NOMO-1 treated with dmso at 0.1 percent for 144 hours (cell line): ENCODE measurements at regions not wholly inside any gene's neighbourhood (a gene's known extent, or its start where the extent isn't known, plus 50 kb on each side); places are given as distances from the start of the nearest gene placed in this dataset.

Source experiments
- DNase-seq: peaks from one replicate; lab custom pipeline; 2025; ENCODE audit not compliant: unreplicated experiment; lab: John Stamatoyannopoulos, UW

DNA sequence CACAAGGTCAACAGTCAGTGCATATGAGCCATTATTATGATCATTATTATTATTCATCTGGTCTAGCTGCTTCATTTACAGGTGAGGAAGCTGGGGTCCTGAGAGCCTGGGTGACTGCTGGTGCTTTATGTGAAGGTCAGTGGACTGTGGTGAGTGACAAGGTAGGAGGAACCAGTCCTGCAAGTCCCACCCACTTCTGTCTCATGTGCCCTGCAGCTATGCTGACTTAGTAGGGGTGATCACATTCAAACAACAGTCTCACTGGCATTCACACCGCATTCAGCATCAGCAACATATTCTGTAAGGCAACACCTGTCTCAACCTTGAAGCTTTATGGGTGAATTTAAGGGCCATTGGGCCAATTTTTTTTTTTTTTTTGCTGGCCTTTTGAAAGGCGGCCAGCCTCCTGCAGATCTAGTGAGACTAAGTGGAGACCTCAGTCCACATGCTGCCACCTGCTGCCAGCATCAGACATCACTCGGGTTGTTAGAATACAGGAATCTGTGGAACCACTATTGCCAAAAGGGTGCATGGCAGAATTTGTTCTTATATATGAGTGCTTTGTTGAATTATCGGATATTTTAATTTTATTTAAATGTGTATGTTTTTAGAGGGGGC is 59.9 kb upstream of the CACNA1E start:
- DNase-seq = peak; percentile 45

DNA sequence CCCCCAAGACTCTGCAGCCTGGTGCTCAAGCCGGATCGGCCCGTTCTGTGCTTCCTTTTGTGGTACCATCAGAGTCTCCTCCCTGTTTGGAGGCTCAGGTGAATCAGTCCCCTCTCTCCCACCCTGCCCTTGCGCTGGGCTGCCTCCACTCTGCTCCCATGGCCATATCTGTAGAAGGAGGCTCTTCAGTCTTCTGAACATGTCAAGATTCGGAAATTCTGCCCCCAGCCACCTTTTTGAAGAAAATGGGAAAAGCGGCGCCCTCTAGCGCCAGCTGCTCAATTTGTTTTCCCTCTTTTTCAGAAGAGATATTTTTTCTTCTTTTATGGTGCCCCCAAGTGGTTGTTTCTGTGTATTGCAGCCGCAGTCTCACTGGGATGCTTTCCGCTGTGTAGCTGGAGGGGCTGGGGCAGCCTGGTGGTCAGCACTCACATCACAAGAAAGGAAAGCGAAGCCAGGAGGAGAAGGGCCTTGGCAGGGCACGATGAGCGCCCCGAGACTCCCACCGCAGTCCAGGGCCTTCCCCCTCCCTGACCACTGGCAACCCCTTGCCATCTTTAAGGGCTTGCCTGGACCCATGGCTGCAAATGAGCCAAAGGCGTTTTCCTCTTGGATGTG is 58.4 kb upstream of the CACNA1E start:
- DNase-seq = peak; percentile 30

DNA sequence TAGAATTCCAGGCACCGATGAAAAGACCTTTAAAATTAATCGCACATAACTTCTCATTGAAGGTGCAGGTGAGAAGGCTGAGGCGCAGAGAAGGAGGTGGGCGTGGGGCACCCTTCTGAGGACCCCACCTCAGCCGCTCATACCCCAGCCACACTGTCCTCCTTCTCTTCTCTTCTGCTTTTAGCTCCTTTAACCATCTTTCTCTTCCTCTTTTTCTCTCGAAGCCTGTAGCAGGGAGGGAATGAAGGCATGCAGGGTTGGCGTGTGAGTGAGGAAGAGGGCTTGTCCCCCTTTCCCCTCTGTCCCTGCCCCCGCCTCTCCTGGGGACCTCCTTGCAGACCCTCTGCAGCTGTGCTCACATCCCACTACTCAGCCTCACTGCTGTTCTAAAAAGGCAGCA is 57.8 kb upstream of the CACNA1E start:
- DNase-seq = peak; percentile 69

DNA sequence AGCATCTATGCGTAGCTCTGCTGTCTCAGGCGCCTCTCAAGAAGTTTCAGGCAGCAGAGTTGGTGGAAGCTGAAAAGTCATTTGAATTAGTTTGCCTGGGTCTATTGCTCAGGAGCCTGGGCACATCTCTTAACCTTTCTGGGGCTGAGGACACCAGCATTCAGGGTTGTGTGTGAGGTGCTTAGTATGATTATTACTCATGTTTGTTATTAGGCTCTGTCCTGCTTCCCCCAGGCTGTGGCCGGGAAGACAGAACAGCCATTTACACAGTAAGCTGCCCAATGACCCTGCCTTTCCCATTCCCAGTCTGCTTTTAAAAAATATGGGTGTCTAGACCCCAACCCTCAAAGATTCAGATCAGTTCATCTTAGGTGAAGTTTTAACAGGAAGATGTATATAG is 53.9 kb upstream of the CACNA1E start:
- no peak for DNase-seq

DNA sequence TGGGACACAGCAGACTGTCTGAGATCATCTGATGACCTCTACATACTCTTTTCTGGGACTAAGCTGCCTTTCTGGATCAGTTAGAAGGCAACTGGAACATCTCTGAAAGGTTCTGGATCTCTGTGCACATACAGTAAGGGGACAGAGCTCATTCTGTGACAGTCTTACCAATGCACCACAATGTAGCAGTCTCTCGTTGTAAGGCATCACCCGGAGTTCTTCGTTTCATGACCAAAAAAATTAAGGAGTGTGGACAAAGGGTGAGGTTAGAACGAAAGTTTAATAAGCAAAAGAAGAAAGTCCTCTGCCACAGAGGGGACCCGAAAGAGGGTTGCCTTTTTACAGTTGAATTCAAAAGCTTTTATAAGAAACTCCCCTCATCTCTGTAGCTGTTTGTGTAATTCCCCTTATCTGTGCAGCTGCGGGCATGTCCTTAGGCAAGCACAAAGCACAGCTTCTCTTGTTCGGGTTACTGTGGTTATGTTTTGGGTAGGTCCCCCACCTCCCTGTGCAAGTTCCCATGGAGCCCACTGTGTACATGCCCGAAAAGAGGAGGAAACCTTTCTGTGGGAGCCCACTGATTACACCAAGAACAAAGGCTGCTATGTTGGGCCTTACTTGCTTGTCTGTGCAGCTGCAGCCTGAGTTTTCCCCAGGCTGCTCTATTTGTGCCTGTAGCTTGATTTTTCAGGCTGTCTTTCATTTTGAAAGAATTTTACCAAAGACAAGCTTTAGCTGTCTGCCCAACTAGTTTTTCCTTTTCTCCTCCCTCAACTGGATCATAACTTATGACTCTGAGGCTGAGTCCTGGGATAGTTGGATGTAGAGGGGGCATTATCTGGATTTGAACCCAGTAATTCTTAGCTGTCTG is 53.1 kb upstream of the CACNA1E start:
- no peak for DNase-seq
